HPDE6-E6E7 (cell line): ENCODE measurements at regions not wholly inside any gene's neighbourhood (a gene's known extent, or its start where the extent isn't known, plus 50 kb on each side); places are given as distances from the start of the nearest gene placed in this dataset.

Experiments
- DNase-seq: peaks from one replicate; pipeline ENCODE4 v3.0.0; 2011; ENCODE audit warnings: missing footprints; ENCODE audit errors: extremely low spot score

DNA sequence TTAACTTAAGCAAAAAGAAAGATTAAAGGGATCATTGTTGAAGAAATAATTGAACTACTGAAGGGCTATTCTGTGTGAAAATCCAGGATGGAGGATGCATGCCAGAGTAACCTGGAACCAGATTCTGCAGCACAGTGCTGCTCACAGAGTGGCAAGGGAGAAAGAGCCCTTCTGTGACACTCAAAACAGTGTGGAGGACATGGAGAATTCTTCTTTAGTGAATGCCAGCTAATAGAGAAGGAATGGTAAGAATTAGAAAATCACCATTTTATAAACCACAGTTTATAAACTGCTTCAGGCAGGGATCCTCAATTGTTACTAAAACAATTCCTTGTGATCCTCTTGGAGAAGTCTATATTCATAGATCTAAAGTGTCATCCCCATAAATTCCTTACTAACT, 70.4 kb upstream of the ARHGEF26 start:
- no peak for DNase-seq

DNA sequence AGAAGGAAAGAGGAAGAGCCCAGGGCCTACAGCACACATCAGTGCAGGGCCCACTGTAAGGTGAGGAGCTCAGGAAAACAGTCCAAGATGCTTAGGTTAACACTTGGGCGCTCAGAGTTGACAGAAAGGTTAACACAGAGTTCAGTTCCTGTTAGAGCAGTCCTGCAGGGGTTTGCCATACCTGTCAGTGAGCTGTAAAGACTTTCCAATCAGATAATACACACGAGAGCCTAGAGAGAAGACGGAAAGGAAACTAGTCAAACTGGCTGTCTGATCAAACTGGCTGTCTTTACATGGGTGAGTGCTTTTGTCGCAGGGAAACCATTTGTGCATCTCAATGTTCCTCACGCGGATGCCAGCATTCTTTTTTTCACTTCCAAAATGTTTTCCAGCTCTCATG, 61.4 kb upstream of the ARHGEF26 start:
- no peak for DNase-seq

DNA sequence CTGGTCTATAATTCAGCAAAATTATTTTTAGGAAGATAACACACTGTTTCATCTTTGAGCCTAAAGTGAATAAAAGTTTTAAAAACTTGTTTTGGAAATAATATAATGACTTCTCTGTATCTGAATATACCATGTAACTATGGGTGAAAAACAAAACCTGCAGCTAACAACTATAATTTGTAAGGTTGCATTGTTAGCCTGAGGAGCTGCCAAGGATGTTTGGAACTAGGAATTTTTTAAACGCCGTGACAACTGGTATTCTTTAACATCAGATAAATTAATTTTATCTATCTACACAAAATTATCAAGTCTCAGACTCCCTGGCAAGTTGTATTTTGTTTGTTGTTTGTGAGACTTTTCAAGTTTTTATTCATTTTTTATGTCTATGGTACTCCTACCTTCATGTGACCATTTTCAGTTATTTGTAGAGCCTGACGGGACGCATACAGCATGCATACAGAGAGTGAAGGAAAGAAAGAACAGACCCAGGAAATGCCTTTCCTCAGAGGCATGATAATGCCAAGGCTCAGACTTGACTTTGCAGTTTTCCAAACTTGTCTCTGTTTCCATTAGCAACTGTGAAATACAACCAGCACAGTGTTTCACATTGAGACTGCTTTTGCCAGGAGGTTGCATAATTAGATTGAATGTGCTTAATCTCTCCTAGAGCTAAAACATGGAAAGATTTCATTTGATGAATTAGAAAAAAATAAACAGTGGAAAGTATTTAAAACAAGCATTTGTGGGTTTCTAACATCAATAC, 60.8 kb upstream of the ARHGEF26 start:
- DNase-seq = no peak

DNA sequence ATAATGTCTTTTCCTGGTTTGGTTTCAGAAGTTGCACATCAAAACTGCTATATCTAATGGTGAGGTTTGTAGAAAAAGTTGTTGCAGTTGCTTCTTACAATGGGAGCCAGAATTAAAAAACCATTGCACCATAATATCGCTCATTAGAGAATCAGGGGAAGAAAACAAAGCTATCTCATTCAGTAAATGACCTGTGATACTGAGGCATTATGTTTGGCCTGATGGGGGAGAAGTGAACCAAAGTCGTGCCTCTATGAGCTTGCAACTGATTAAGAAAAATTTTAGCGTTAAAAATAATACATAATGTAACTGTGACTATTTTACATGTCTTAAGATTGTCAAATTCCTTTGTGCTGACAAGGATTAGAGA, 60.2 kb upstream of the ARHGEF26 start:
- no peak for DNase-seq

DNA sequence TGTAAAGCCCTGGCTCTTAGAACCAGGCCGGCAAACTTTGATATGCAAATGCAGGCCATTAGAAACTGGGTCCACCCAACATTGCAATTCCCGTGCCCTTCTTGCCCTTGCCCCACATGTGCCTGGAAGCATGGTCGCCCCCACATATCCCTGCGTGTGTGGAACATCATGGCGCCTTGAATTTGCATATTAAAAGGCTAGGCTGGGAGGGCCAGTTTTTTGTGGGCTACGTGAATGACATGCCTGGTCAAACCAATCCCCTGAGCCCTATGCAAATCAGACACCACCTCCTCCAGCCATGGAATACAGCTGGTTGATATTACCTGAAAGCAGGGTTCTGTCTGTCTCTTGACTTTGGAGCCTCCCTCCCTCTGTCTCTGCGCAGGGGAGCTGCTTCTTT, 58.7 kb upstream of the ARHGEF26 start:
- DNase-seq = no peak

DNA sequence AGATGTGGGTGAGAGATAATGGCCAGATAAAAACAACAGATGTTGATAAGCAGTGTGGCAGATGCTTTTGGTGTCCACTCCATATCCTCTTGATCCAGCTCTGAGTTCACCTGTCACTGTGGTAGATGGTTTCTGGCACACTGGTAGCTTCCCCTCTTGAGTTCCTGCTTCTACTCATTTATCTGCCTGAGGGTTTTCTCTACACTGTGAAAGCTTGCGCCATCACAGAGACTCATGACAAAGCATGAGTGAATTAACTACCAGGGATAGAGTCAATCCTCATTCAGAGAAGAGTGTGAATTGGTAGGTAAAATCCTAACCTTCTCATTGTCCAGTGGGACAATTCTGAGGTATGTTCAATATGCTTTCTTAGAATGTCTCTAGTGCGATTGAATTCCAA, 50.0 kb upstream of the ARHGEF26 start:
- no peak for DNase-seq
